IPS-NIHi11 (cell line): ENCODE measurements at regions not wholly inside any gene's neighbourhood (a gene's known extent, or its start where the extent isn't known, plus 50 kb on each side); places are given as distances from the start of the nearest gene placed in this dataset.

Experiments
- DNase-seq: peaks from one replicate; pipeline ENCODE4 v3.0.0; 2012; ENCODE audit warnings: mixed read lengths, low spot score

DNA sequence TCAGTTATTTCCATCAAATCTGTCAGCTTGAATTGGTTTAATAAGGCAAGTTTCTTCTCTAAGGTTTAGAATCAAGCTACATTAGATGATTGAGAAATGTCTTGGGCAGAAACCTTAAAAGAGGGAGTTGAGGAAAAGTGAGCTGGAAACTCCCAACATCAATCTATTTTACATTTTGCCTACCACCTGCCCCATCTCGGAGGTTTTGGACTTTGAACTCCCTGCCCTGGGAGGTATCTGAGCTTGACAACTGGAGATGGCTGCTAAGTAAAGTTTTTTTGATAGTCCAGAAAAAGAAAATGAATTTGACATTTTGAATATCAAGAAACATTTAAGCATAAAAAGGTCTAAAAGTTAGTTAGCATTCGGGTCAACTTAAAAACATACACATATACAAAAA lies 234.2 kb downstream of the NFKBIZ start:
- DNase-seq = no peak

DNA sequence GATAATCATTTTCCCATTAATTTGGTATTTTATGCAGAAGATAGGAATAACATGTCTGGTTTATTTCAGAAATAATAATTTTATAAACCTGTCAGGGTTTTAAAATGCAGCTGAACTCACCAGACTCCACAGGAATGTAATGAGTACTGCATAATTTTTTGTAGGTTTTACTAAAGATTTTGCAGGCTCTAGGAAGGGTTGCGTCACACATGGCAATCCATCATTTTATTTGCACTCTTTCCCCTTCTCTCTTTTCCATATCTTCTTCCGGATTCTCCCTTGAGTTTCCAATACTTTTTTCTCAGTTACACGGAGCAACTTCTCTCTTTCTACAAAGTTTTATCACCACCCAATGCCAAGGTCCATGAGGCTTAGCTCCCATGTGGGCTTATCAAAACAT lies 234.7 kb downstream of the NFKBIZ start:
- no peak for DNase-seq

DNA sequence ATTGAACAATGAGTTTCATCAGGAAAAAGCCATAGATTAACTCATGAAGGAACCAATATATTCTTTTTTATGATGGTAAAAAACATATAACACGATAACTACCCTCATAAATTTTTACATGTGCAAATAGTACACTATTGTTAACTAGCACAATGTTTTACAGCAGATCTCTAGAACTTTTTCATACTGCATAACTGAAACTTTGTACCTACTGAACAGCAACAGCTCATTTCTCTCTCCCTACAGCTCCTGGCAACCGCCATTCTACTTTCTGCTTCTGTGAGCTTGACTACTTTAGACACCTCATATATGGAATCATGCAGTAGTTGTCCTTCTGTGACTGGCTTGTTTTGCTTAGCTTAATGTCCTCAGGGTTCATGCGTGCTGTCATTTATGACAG lies 235.4 kb downstream of the NFKBIZ start:
- DNase-seq = no peak

- no peak for DNase-seq
Observed at GRCh38 chr3:102085431-102086176, 236.3 kb downstream of the NFKBIZ start.

DNA sequence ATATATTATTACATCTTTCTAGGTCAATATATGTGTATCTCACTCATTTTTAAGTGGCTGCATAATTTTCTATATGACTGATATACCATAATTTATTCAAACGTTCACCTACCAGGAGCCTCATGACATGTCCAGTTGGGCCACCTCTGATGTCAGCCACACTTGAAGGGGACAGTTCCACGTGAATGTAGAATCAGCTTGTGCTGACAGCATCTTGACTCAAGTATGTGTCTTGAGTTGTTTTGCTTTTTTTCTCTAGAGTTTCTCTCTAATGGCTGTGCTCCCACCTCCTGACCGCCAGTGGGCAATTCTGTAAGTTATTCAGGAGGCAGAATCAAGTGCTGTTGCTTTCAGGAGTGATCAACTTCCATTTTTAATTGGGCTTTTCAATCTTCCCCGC lies 237.9 kb downstream of the NFKBIZ start:
- no peak for DNase-seq

DNA sequence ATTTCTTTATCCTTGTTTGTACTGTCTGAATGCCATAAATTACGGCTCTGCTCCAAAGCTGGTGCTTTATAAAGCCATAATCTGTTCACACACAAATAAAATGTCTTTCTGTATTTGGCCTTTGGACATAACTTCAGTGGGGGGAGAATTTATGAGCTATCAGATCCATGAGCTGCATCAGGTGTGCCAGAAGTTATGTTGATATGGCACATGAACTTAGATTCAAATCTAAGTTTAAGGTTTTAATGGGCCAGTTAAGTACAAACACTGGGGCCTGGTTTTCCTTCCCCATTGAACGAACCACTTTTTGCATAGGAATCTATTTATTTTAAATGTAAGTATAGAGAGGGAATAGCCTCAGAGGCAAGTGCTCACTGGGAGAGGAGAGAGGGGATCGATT lies 239.9 kb downstream of the NFKBIZ start:
- no peak for DNase-seq

GRCh38 chr3:102089904-102090720 lies 240.8 kb downstream of the NFKBIZ start:
- no peak for DNase-seq

GRCh38 chr3:102090721-102091045 lies 241.4 kb downstream of the NFKBIZ start:
- DNase-seq = no peak

DNA sequence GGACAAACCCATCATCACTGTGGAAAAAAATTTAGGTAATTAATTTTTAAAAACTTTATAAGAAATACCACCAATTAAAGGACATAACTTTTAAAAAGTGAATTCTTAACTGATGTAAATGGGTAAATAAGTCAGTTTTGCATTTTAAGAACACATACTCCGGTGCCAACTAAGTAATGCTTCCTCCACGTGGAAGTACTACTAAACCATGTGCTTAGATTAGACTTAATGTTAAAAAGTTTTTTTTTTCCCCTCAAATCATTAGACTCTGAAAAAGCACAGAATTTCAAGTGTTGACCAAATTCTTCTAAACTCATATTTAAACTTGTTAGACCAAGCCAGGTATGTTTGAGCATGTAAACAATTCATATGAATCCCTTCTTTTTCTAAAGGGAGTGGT lies 242.0 kb downstream of the NFKBIZ start:
- DNase-seq = no peak

DNA sequence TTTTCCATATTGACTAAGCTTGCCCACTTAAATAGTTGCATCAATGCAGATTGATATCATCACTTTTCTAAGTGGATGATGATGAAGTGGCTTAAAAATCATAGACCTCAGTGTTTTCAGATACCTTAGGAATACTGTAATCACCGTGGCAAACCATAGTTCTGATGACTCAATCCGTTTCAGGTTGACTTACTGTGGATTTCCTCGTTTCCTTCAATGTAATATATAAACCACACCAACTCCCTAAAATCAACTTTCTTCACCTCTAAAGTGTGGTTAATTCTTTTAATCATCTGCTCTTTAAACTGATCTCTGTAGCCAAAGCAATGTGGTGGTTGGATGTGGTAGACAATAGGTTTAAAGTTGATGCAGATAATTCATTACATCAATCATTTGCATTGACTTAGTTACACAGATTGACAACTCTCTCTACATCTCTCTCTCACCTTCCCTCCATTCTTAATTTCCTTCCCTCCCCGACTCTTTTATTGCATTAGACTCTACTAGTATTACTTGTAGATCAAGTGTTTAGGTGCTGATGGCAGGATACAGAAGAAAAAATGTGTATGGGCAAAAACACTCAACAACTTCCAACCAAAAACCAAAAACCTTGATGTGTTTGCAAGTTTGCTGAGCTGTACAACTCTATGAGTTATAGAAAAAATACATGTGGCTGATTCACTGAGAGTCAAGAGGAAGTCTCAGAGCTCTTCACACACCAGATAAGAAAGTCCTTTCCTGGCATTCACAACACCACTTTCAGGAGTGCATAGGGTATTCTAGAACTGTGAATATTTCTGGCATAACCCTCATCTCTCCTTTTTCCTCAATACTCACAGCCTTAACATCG lies 243.5 kb downstream of the NFKBIZ start:
- DNase-seq = no peak

GRCh38 chr3:102094506-102094905 lies 245.2 kb downstream of the NFKBIZ start:
- no peak for DNase-seq

- no peak for DNase-seq
Observed at GRCh38 chr3:102095383-102095782, 246.1 kb downstream of the NFKBIZ start.

DNA sequence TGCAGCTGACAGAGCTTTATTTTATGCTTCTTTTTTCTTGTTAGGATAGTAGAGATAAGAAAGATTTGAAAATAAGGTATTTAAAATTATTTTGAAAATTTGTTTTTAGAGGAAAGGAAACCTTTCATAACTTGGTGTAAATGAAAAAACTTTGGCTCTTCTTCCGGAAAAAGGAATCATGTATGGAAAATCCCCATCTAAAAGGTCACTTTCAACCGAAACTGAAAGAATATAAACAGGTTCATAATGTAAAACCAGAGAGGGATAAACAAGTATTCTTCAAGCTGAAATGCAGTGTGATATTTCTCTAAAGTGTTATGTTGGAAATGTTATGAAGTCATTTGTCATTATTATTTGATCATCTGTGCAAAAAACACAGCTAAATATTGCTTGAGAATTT lies 246.8 kb downstream of the NFKBIZ start:
- DNase-seq = no peak

- DNase-seq = no peak
Observed at GRCh38 chr3:102098130-102098885, 249.0 kb downstream of the NFKBIZ start.

DNA sequence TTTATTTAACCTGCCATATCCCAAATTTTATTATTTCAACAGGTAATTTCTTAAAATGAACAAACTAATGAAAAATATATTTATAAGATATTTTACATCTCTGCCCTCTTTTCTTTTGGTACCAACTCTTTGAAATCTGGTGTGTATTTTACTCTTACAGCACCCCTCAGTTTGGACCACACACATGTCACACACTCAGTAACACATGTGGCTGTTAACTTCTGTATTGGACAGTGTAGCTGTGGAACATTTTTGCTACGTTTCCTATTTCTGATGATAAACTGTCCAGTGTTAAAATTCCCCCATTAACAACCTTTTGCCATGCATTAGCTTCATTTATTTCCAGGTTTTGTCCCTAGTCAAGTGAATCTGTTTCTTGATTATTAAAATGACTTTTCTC lies 250.6 kb downstream of the NFKBIZ start:
- no peak for DNase-seq

- DNase-seq = no peak
Observed at GRCh38 chr3:102102394-102102793, 253.1 kb downstream of the NFKBIZ start.

GRCh38 chr3:102104033-102104432 lies 254.7 kb downstream of the NFKBIZ start:
- DNase-seq = no peak

DNA sequence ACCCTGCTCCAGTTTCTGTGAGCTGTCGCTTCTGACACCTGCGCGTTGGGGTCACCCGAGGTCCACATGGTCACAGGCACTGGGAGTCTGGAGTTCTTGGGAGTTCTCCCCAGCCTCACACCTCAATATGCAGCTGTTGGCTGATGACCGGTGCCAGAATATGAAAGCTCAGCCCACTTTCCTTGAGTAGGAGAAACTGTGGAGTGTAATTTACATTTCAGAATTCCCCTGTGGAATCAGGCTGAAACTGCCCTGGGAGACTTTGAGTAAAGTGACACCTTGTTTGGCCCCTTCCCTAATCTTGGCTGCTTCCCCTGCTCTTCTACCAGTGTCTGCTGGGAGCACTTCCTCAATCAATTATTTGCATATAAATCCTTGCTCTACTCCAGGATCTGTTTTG lies 255.9 kb downstream of the NFKBIZ start:
- DNase-seq = no peak

DNA sequence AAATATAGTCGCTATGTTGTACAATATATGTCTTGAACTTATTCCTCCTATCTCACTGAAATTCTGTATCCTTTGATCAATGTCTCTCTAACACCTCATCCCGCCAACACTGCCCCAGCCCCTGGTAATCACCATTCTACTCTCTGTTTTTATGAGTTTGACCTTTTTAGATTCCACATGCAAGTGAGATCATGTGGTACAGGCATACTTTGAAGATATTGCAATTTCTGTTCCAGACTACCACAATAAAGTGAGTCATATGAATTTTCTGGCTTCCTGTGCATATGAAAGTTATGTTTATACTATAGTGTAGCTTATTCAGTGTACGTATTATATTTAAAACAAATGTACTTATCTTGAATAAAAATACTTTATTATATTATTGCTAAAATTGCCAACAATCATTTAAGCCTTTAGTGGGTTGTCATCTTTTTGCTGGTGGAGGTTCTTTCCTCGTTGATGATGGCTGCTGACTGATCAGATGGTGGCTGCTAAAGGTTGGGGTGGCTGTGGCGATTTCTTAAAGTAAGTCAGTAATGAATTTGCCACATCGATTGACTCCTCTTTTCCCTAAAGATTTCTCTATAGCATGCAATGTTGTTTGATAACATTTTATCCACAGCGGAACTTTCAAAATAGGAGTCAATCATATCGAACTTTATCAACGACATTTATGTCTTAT lies 257.2 kb downstream of the NFKBIZ start:
- DNase-seq = no peak

DNA sequence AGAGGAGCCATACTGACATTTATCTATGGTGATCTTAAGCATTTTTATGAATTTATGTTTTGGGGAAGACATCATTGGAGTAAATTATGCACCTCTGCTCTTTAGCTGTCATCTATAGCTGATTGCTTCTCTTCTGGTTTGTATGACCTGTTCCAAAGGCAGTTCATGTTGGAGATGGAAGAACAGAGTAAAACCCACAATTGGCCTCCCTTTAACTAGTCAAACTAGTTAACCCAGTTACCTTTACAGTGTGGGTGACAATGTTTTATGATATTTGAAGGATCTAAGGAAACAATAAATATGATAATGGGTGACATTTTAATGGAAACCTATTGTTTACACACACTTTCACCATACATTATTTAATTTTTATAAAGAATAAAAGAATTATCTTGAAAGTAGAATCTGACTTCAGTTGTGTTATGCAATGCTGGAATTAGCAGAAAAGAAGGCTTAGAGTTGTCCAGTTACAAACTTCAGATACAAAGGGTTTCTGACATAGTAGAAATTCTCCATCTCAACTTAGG lies 263.5 kb downstream of the NFKBIZ start:
- DNase-seq = no peak

GRCh38 chr3:102113421-102114041 lies 264.2 kb downstream of the NFKBIZ start:
- DNase-seq = no peak
